HepG2 (cell line): ENCODE measurements at regions not wholly inside any gene's neighbourhood (a gene's known extent, or its start where the extent isn't known, plus 50 kb on each side); places are given as distances from the start of the nearest gene placed in this dataset.

Experiments
- ATAC-seq: fragments of 200-7000 bp; cut with Tn5 transposase; 3 replicates; pipeline ENCODE4 v1.9.1; 2020; ENCODE audit warnings: mild to moderate bottlenecking, moderate library complexity
- BruUV-seq: library from RNA; stranded (reverse); fragments of 400-500 nt; replicated peaks from 2 replicates; lab custom pipeline; 2021; lab: Mats Ljungman, UMichigan
- CTCF ChIA-PET: fragments of 300-600 bp; formaldehyde crosslinking; extraction: SDS; loops from one replicate; lab custom pipeline; 2021; ENCODE audit warnings: low total read pairs, inconsistent platforms, low intra/inter-chr PET ratio; lab: Yijun Ruan, JAX
- POLR2A ChIA-PET: fragments of 350-600 bp; sonication (Branson Sonifier 250); formaldehyde crosslinking; loops from one replicate; lab custom pipeline; 2020; ENCODE audit warnings: antibody characterized with exemption, inconsistent platforms; lab: Yijun Ruan, JAX
- DNase-seq: peaks from one replicate; pipeline ENCODE4 v3.0.0-alpha.2; 2015; ENCODE audit warnings: low spot score
- FAIRE-seq: peaks from 3 replicates; lab custom pipeline; 2011; peaks lifted over from hg19 to GRCh38; lab: Jason Lieb, UNC
- H2AFZ ChIP-seq: one replicate; pipeline ENCODE4 v1.6.1; 2011; ENCODE audit warnings: low read length, inconsistent platforms
- H3K27ac ChIP-seq: fragments of 300-600 bp; 3 replicates; pipeline ENCODE4 v1.8.0; 2011; ENCODE audit warnings: mixed run types, mild to moderate bottlenecking, mixed read lengths, low read length, inconsistent platforms; ENCODE audit not compliant: insufficient read depth; ENCODE audit errors: extremely low read length
- H3K27me3 ChIP-seq, 2 experiments: fragments of 200-600 bp in 1 of 2; 2 replicates in 1 of 2; 3 replicates in 1 of 2; pipeline versions ENCODE4 v1.6.0 to v1.8.0; 2011; ENCODE audit warnings: low read length in 2 of 2, mild to moderate bottlenecking in 2 of 2, moderate library complexity in 2 of 2, inconsistent platforms in 1 of 2; ENCODE audit not compliant: insufficient read depth in 2 of 2, control insufficient read depth in 1 of 2
- H3K36me3 ChIP-seq, 2 experiments: fragments of 200-600 bp in 1 of 2; replicated peaks in 1 of 2; 2 replicates in 1 of 2; 3 replicates in 1 of 2; pipeline versions ENCODE4 v1.5.1 to v1.8.0; 2011; ENCODE audit warnings: low read length in 2 of 2, inconsistent platforms in 1 of 2; ENCODE audit not compliant: insufficient read depth in 2 of 2, control insufficient read depth in 1 of 2
- H3K4me1 ChIP-seq: 2 replicates; pipeline ENCODE4 v1.5.1; 2012; ENCODE audit warnings: low read length, inconsistent platforms; ENCODE audit not compliant: insufficient read depth
- H3K4me2 ChIP-seq: 2 replicates; pipeline ENCODE4 v1.6.0; 2011; ENCODE audit warnings: low read depth, low read length, inconsistent platforms
- H3K4me3 ChIP-seq, 3 experiments: fragments of 200-600 bp in 1 of 3; sonication (generic), shearing (Covaris generic) in 1 of 3; replicated peaks in 1 of 3; 2 replicates each; pipeline ENCODE4 v1.5.1; 2011 to 2016; ENCODE audit warnings: low read length in 3 of 3, inconsistent platforms in 2 of 3, low read depth in 2 of 3, mild to moderate bottlenecking in 2 of 3, control low read depth in 1 of 3, mixed read lengths in 1 of 3; ENCODE audit not compliant: insufficient read depth in 1 of 3
- H3K79me2 ChIP-seq: one replicate; pipeline ENCODE4 v1.6.1; 2011; ENCODE audit warnings: low read length, inconsistent platforms; ENCODE audit not compliant: insufficient read depth
- H3K9ac ChIP-seq: 2 replicates; pipeline ENCODE4 v1.6.0; 2011; ENCODE audit warnings: mild to moderate bottlenecking, low read depth, low read length, inconsistent platforms; ENCODE audit not compliant: insufficient read depth
- H3K9me3 ChIP-seq: 2 replicates; pipeline ENCODE4 v1.5.1; 2012; ENCODE audit warnings: mild to moderate bottlenecking, low read length
- H4K20me1 ChIP-seq: 2 replicates; pipeline ENCODE4 v1.6.0; 2011; ENCODE audit warnings: inconsistent platforms, mild to moderate bottlenecking, low read length, moderate library complexity; ENCODE audit not compliant: insufficient read depth
- HHEX ChIP-seq: IDR thresholded peaks from 2 replicates; pipeline ENCODE4 v1.6.1; 2016; ENCODE audit warnings: control low read depth
- KLF6 ChIP-seq: IDR thresholded peaks from 2 replicates; pipeline ENCODE4 v1.8.0; 2016; ENCODE audit warnings: missing biosample characterization, missing genetic modification reagents
- MXD3 ChIP-seq: IDR thresholded peaks from 2 replicates; pipeline ENCODE4 v1.6.1; 2016; ENCODE audit warnings: mild to moderate bottlenecking, missing biosample characterization, missing genetic modification reagents
- ZNF589 ChIP-seq: sonication (generic); formaldehyde crosslinking; conservative IDR thresholded peaks from 2 replicates; pipeline ENCODE4 v1.8.0; 2022; ENCODE audit warnings: mild to moderate bottlenecking, moderate library complexity, missing genetic modification reagents
- ZNF672 ChIP-seq: sonication (generic); formaldehyde crosslinking; IDR thresholded peaks from 2 replicates; pipeline ENCODE4 v1.8.1; 2022; ENCODE audit warnings: missing genetic modification reagents
- ZNF841 ChIP-seq: sonication (generic); formaldehyde crosslinking; IDR thresholded peaks from 2 replicates; pipeline ENCODE4 v1.8.1; 2023; ENCODE audit warnings: missing genetic modification reagents, borderline replicate concordance
- WGBS: methylation state at CpG from one replicate; pipeline ENCODE4 v1.1.6; 2017; ENCODE audit warnings: low lambda C conversion rate; 5-methylcytosine and 5-hydroxymethylcytosine counted together
- in situ Hi-C: cut with HindIII; loops from 2 replicates; pipeline ENCODE4 v1.10.0; 2017; ENCODE audit warnings: low pct_unique_long_range_greater_than_20kb; ENCODE audit not compliant: extremely low pct_ligation_motif_present
- intact Hi-C: fragments of 100-400 bp; cut with micrococcal nuclease; formaldehyde crosslinking; loops from one replicate; pipeline ENCODE4 v1.10.0; 2022; ENCODE audit not compliant: unreplicated experiment
- TF ChIP-seq, protein P1 (sequence below): conservative IDR thresholded peaks from 2 replicates; pipeline ENCODE4 v1.6.1; 2018; ENCODE audit warnings: missing genetic modification reagents
- TF ChIP-seq, protein P2 (sequence below): IDR thresholded peaks from 2 replicates; pipeline ENCODE4 v1.6.1; 2016; ENCODE audit warnings: low read depth

GRCh38 chr13:76680112-76680511 is 206.1 kb downstream of the KCTD12 start (continued):
- TF ChIP-seq, protein P1, sequence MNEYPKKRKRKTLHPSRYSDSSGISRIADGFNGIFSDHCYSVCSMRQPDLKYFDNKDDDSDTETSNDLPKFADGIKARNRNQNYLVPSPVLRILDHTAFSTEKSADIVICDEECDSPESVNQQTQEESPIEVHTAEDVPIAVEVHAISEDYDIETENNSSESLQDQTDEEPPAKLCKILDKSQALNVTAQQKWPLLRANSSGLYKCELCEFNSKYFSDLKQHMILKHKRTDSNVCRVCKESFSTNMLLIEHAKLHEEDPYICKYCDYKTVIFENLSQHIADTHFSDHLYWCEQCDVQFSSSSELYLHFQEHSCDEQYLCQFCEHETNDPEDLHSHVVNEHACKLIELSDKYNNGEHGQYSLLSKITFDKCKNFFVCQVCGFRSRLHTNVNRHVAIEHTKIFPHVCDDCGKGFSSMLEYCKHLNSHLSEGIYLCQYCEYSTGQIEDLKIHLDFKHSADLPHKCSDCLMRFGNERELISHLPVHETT, result no peak
- TF ChIP-seq HHEX (CRISPR knock-in tag), result no peak

GRCh38 chr13:76677043-76677442 is 209.2 kb downstream of the KCTD12 start:
- no peaks in the 10 kb centered on the region for H3K9me3 ChIP-seq
- H3K27me3 ChIP-seq, result no peaks in the 10 kb centered on the region; a peak in 1 of 5 replicates
- POLR2A ChIA-PET, result no interaction called here
- no peaks in the 10 kb centered on the region for H3K36me3 ChIP-seq
- intact Hi-C loops, result no loop called here
- H3K79me2 ChIP-seq, result no peaks in the 10 kb centered on the region
- no peak overlapping the region for H3K4me3 ChIP-seq
- 0% methylated on average over 3 of the region's 3 CpGs for WGBS
- H3K4me2 ChIP-seq, result no peak overlapping the region
- BruUV-seq, result no TSS peak
- no peak overlapping the region for H3K9ac ChIP-seq
- FAIRE-seq (no peak), DNase-seq (no peak), ATAC-seq (no peak)
- TF ChIP-seq, protein P2, sequence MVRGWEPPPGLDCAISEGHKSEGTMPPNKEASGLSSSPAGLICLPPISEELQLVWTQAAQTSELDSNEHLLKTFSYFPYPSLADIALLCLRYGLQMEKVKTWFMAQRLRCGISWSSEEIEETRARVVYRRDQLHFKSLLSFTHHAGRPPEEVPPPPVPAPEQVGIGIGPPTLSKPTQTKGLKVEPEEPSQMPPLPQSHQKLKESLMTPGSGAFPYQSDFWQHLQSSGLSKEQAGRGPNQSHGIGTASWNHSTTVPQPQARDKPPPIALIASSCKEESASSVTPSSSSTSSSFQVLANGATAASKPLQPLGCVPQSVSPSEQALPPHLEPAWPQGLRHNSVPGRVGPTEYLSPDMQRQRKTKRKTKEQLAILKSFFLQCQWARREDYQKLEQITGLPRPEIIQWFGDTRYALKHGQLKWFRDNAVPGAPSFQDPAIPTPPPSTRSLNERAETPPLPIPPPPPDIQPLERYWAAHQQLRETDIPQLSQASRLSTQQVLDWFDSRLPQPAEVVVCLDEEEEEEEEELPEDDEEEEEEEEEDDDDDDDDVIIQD (CRISPR knock-in tag), result no peak
- TF ChIP-seq ZNF841 (CRISPR knock-in tag) (no peak), MXD3 (CRISPR knock-in tag) (no peak), ZNF589 (CRISPR knock-in tag) (no peak), KLF6 (CRISPR knock-in tag) (no peak), ZNF672 (CRISPR knock-in tag) (no peak)
- H2AFZ ChIP-seq, result no peak overlapping the region
- no peaks in the 10 kb centered on the region for H3K4me1 ChIP-seq
- in situ Hi-C loops, result no loop called here
- H4K20me1 ChIP-seq, result no peaks in the 10 kb centered on the region
- H3K27ac ChIP-seq, result no peak overlapping the region
- CTCF ChIA-PET, result no interaction called here
